SU-DHL-6 (cell line): ENCODE measurements at regions not wholly inside any gene's neighbourhood (a gene's known extent, or its start where the extent isn't known, plus 50 kb on each side); places are given as distances from the start of the nearest gene placed in this dataset.

Experiments used
- H2AFZ ChIP-seq: fragments of 200-600 bp; sonication (generic); 2 replicates; pipeline ENCODE4 v1.6.1; 2014; ENCODE audit warnings: low read depth, mild to moderate bottlenecking, moderate library complexity, mixed read lengths, antibody characterized with exemption, low read length; ENCODE audit not compliant: severe bottlenecking
- H3F3A ChIP-seq: fragments of 200-600 bp; shearing (Covaris generic); 2 replicates; pipeline ENCODE4 v1.6.0; 2016; ENCODE audit warnings: antibody characterized with exemption, mild to moderate bottlenecking; ENCODE audit not compliant: insufficient read depth
- H3K27ac ChIP-seq: fragments of 200-600 bp; sonication (generic); 2 replicates; pipeline ENCODE4 v1.5.1; 2016; ENCODE audit warnings: low read depth, mild to moderate bottlenecking, low read length, moderate library complexity, mixed read lengths
- H3K27me3 ChIP-seq: fragments of 200-600 bp; sonication (generic), shearing (Covaris generic); 2 replicates; pipeline ENCODE4 v1.6.0; 2014; ENCODE audit warnings: mild to moderate bottlenecking, low read length
- H3K36me3 ChIP-seq: fragments of 200-600 bp; sonication (generic); 2 replicates; pipeline ENCODE4 v1.6.1; 2014; ENCODE audit warnings: mild to moderate bottlenecking, low read length, mixed read lengths
- H3K4me2 ChIP-seq: fragments of 300-600, 200-600 bp; shearing (Covaris generic), sonication (generic); 2 replicates; pipeline ENCODE4 v1.6.0; 2014; ENCODE audit warnings: low read length, low read depth, mild to moderate bottlenecking; ENCODE audit not compliant: poor library complexity, severe bottlenecking
- H3K4me3 ChIP-seq: fragments of 200-600 bp; sonication (generic); 2 replicates; pipeline ENCODE4 v1.5.1; 2014; ENCODE audit warnings: antibody characterized with exemption, low read length, mild to moderate bottlenecking, mixed read lengths; ENCODE audit not compliant: insufficient read depth, poor library complexity, severe bottlenecking
- H3K79me2 ChIP-seq: fragments of 200-600 bp; sonication (generic); 2 replicates; pipeline ENCODE4 v1.6.1; 2014; ENCODE audit warnings: mild to moderate bottlenecking, low read length, moderate library complexity; ENCODE audit not compliant: insufficient read depth
- H3K9ac ChIP-seq: fragments of 200-600 bp; sonication (generic); 2 replicates; pipeline ENCODE4 v1.7.0; 2014; ENCODE audit warnings: mild to moderate bottlenecking, low read length
- H3K9me2 ChIP-seq: fragments of 200-600 bp; sonication (generic); replicated peaks from 2 replicates; pipeline ENCODE4 v1.6.1; 2014; ENCODE audit warnings: low read length; ENCODE audit not compliant: insufficient read depth
- H3K9me3 ChIP-seq: fragments of 200-600 bp; sonication (generic); 2 replicates; pipeline ENCODE4 v1.6.1; 2014; ENCODE audit warnings: low read length, mixed read lengths; ENCODE audit not compliant: insufficient read depth
- H4K20me1 ChIP-seq: fragments of 200-600 bp; sonication (generic); 2 replicates; pipeline ENCODE4 v1.6.1; 2014; ENCODE audit warnings: low read depth, mild to moderate bottlenecking, antibody characterized with exemption, low read length, moderate library complexity, mixed read lengths
- CTCF ChIP-seq: fragments of 200-600 bp; sonication (generic); IDR thresholded peaks from one replicate; pipeline ENCODE4 v1.5.1; 2017; ENCODE audit warnings: antibody characterized with exemption, mild to moderate bottlenecking, low read length, moderate library complexity; ENCODE audit not compliant: insufficient read depth, poor library complexity, severe bottlenecking
- EZH2phosphoT487 ChIP-seq: fragments of 200-600 bp; sonication (generic), shearing (Covaris generic); conservative IDR thresholded peaks from 2 replicates; pipeline ENCODE4 v1.6.1; 2018; ENCODE audit warnings: mild to moderate bottlenecking, antibody characterized with exemption, low read length, moderate library complexity, mixed read lengths

- Histone ChIP-seq H3F3A (no peaks in the 10 kb centered on the region), H3K9ac (no peak overlapping the region)
These were observed 102.0 kb upstream of the GATB start for GRCh38 chr4:151862766-151863165.

DNA sequence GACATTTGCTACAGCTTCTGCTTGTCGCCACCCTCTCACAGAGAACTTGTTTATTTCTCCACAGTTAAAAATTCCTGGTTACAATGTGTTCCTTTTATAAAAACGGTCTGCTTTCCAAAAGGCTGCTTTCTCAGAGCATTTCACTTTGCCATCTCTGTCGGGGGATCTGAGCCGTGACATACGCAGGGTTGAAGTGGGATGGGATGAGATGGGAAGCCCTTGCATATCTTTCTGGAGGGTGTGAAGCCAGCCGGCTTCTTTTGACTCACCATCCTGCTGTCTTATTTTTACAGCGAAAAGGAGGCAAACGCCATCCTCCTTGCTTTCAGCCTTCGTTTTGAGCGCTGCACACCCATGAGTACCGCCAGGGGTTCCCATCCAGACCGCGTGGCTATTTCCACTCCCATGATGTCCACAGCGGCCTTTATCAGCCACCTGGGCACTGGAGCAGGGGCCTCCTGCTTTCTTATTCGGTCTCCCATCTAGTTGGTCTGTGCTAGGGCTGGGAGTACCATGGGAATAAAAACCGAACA, 99.8 kb upstream of the GATB start:
- H3K9me3 ChIP-seq: no peaks in the 10 kb centered on the region
- no peaks in the 10 kb centered on the region for H3K36me3 ChIP-seq
- no peaks in the 10 kb centered on the region for H3K79me2 ChIP-seq
- no peaks in the 10 kb centered on the region for H3K27me3 ChIP-seq
- no peak overlapping the region for H3K9ac ChIP-seq
- TF ChIP-seq CTCF (no peak), EZH2phosphoT487 (no peak)
- no peak overlapping the region for H3K4me2 ChIP-seq
- no peaks in the 10 kb centered on the region for H3F3A ChIP-seq
- no peak overlapping the region for H3K4me3 ChIP-seq
- H4K20me1 ChIP-seq: no peaks in the 10 kb centered on the region
- no peak overlapping the region for H2AFZ ChIP-seq
- H3K27ac ChIP-seq: no peak overlapping the region
- H3K9me2 ChIP-seq: no peaks in the 10 kb centered on the region

More at GRCh38 chr4:151862766-151863165, 102.0 kb upstream of the GATB start:
- Histone ChIP-seq H3K9me2 (no peaks in the 10 kb centered on the region), H3K9me3 (no peaks in the 10 kb centered on the region), H3K4me2 (no peak overlapping the region), H2AFZ (no peak overlapping the region), H3K79me2 (no peaks in the 10 kb centered on the region), H3K27ac (no peak overlapping the region), H3K36me3 (no peaks in the 10 kb centered on the region), H3K27me3 (no peaks in the 10 kb centered on the region), H3K4me3 (no peak overlapping the region), H4K20me1 (no peaks in the 10 kb centered on the region)
- TF ChIP-seq CTCF (no peak), EZH2phosphoT487 (no peak)

DNA sequence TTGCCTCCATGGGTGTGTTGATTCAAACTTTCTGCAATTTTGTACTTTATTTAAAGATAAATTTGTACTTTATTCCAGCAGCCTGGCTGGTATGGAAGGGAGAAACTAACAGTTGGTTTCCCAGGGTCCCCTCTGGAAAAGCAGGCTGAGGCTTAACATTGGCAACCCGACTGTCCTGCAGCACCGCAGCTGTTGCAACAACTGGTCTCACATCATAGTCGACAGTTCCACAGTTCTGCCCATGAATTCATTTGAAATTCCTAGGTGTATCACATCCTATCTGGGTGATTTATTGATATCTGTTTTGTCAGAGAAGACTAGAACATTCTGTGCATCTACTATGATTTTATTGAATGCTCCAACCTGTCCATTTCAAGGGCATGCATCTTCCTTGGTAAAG, 98.8 kb upstream of the GATB start:
- Histone ChIP-seq H3K9me2 (no peaks in the 10 kb centered on the region), H3K27me3 (no peaks in the 10 kb centered on the region), H3K9ac (no peak overlapping the region), H3K27ac (no peak overlapping the region), H3K79me2 (no peaks in the 10 kb centered on the region), H2AFZ (no peak overlapping the region), H3K4me3 (no peak overlapping the region), H4K20me1 (no peaks in the 10 kb centered on the region), H3F3A (no peaks in the 10 kb centered on the region), H3K9me3 (no peaks in the 10 kb centered on the region), H3K36me3 (no peaks in the 10 kb centered on the region), H3K4me2 (no peak overlapping the region)
- TF ChIP-seq CTCF: no peak
- no peak for TF ChIP-seq EZH2phosphoT487
